ENCODE measurements at regions not wholly inside any gene's neighbourhood (a gene's known extent, or its start where the extent isn't known, plus 50 kb on each side); places are given as distances from the start of the nearest gene placed in this dataset.

- TF ChIP-seq, protein P1, sequence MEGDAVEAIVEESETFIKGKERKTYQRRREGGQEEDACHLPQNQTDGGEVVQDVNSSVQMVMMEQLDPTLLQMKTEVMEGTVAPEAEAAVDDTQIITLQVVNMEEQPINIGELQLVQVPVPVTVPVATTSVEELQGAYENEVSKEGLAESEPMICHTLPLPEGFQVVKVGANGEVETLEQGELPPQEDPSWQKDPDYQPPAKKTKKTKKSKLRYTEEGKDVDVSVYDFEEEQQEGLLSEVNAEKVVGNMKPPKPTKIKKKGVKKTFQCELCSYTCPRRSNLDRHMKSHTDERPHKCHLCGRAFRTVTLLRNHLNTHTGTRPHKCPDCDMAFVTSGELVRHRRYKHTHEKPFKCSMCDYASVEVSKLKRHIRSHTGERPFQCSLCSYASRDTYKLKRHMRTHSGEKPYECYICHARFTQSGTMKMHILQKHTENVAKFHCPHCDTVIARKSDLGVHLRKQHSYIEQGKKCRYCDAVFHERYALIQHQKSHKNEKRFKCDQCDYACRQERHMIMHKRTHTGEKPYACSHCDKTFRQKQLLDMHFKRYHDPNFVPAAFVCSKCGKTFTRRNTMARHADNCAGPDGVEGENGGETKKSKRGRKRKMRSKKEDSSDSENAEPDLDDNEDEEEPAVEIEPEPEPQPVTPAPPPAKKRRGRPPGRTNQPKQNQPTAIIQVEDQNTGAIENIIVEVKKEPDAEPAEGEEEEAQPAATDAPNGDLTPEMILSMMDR (conservative IDR thresholded peaks at IDR 0.05; ENCODE audit: low read depth, low read length): no peak
- DNase-seq (ENCODE audit: low read depth): peak; percentile 9
- H3K4me3 ChIP-seq (ENCODE audit: low read depth, low read length): no peak overlapping the region
Measured at GRCh38 chr12:98319716-98320425, 195.5 kb upstream of the TMPO start.

- TF ChIP-seq, protein P1 (conservative IDR thresholded peaks at IDR 0.05; ENCODE audit: low read depth, low read length): no peak
- DNase-seq (ENCODE audit: low read depth): no peak
- no peak overlapping the region for H3K4me3 ChIP-seq (ENCODE audit: low read depth, low read length)
Measured at GRCh38 chr12:98325003-98325402, 190.4 kb upstream of the TMPO start.

GRCh38 chr12:98328467-98328866, 186.9 kb upstream of the TMPO start:
- no peak overlapping the region for H3K4me3 ChIP-seq (ENCODE audit: low read depth, low read length)
- TF ChIP-seq, protein P1 (conservative IDR thresholded peaks at IDR 0.05; ENCODE audit: low read depth, low read length): no peak
- no peak for DNase-seq (ENCODE audit: low read depth)

DNA sequence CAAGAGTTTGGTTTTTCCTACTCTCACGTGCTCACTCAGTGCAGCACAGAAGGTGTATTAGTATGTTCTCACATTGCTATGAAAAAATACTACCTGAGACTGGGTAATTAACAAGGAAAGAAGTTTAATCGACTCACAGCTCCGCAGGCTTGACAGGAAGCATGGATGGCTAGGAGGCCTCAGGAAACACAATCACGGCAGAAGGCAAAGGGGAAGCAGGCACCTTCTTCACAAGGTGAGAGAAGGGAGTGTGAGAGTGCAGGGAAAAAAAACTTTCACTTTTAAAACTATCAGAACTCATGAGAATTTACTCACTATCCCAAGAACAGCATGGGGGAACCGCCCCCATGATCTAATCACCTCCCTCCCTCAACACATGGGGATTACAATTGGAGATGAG, 185.8 kb upstream of the TMPO start:
- TF ChIP-seq, protein P1 (conservative IDR thresholded peaks at IDR 0.05; ENCODE audit: low read depth, low read length): no peak
- H3K4me3 ChIP-seq (ENCODE audit: low read depth, low read length): no peak overlapping the region
- DNase-seq (ENCODE audit: low read depth): no peak

DNA sequence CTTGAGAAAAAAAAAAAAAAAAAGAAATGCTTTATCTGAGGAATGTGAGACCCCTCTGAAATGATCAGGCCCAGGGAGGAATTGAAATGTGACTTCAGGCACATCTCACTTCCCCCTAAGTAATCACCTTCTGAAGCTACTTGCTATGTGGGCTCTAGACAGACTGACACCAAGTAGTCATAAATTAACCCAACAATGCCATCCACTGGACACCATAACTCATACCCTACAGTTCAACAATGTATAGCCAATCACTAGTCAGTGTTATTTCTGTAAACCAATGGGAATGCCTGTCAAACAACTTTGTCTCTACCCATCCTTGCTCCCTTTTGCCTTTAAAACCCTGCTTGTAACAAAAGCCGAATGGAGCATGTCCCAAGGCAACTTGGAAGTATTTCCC, 182.7 kb upstream of the TMPO start:
- DNase-seq (ENCODE audit: low read depth): no peak
- no peak overlapping the region for H3K4me3 ChIP-seq (ENCODE audit: low read depth, low read length)
- TF ChIP-seq, protein P1 (conservative IDR thresholded peaks at IDR 0.05; ENCODE audit: low read depth, low read length): no peak

- TF ChIP-seq, protein P1 (conservative IDR thresholded peaks at IDR 0.05; ENCODE audit: low read depth, low read length): no peak
- H3K4me3 ChIP-seq (ENCODE audit: low read depth, low read length): no peak overlapping the region
- DNase-seq (ENCODE audit: low read depth): no peak
Measured at GRCh38 chr12:98334768-98335167, 180.6 kb upstream of the TMPO start.

DNA sequence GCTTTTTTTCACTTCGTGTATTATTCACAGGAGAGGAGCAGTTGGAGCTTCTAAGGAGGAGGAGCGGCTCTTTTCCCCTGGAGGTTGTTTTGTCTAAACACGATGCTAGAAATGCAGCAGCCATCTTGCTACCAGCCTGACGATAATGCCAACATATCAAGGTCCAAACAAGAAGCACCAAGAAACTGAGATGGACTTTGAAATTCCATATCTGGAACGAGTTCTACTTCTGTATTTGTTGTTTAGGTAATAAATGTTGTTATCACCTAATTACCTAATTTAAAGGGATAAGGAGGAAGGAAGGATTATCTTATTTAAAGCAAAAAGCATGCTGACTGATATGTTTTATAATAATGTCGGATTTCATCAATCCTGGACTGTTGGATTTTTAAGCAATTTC, 174.4 kb upstream of the TMPO start:
- DNase-seq (ENCODE audit: low read depth): no peak
- TF ChIP-seq, protein P1 (conservative IDR thresholded peaks at IDR 0.05; ENCODE audit: low read depth, low read length): no peak
- H3K4me3 ChIP-seq (ENCODE audit: low read depth, low read length): no peak overlapping the region
